Activated naive CD8-positive, alpha-beta T cell treated with anti-CD3 and anti-CD28 coated beads, Interleukin-2, amount 10 ng/mL, durations not matched to agents 7 days and 5 days (primary cell): ENCODE measurements at regions not wholly inside any gene's neighbourhood (a gene's known extent, or its start where the extent isn't known, plus 50 kb on each side); places are given as distances from the start of the nearest gene placed in this dataset.
"Not testable (repeated sequence)": the region's sequence is repeated elsewhere in the genome, so short reads cannot be mapped to it uniquely, and the experiment has no call there.

Source experiments
- ATAC-seq: fragments of 150-1000 bp; cut with Tn5 transposase; one replicate; pipeline ENCODE4 v1.10.0; 2021; ENCODE audit warnings: low read depth, moderate library complexity
- POLR2A ChIA-PET: fragments of 350-600 bp; sonication (Branson Sonifier 250); formaldehyde crosslinking; loops from one replicate; lab custom pipeline; 2021; ENCODE audit warnings: antibody characterized with exemption; lab: Charles Lee
- DNase-seq: peaks from one replicate; pipeline ENCODE4 v3.0.0; 2021
- H3K27ac Mint-ChIP-seq: one replicate; pipeline ENCODE4 v1.8.0; 2022; ENCODE audit warnings: mild to moderate bottlenecking, mixed read lengths
- H3K27me3 Mint-ChIP-seq: one replicate; pipeline ENCODE4 v1.8.0; 2022; ENCODE audit warnings: mild to moderate bottlenecking, moderate library complexity, mixed read lengths
- H3K36me3 Mint-ChIP-seq: one replicate; pipeline ENCODE4 v1.8.0; 2021; ENCODE audit warnings: mild to moderate bottlenecking, mixed read lengths
- H3K4me1 Mint-ChIP-seq: one replicate; pipeline ENCODE4 v1.8.0; 2021; ENCODE audit warnings: mixed read lengths
- H3K4me3 Mint-ChIP-seq: one replicate; pipeline ENCODE4 v1.8.0; 2022; ENCODE audit warnings: mild to moderate bottlenecking, moderate library complexity, mixed read lengths
- H3K9me3 Mint-ChIP-seq: one replicate; pipeline ENCODE4 v1.8.0; 2021; ENCODE audit warnings: mixed read lengths

GRCh38 chr3:163562625-163563024, 1515.7 kb downstream of the SI start:
- no peak for ATAC-seq
- Mint-ChIP-seq H3K27me3 (no peaks in the 10 kb centered on the region), H3K9me3 (no peaks in the 10 kb centered on the region), H3K27ac (no peak overlapping the region), H3K4me1 (no peaks in the 10 kb centered on the region), H3K4me3 (no peak overlapping the region), H3K36me3 (no peaks in the 10 kb centered on the region)
- POLR2A ChIA-PET: no interaction called here
- DNase-seq: no peak

- no peak overlapping the region for H3K27ac Mint-ChIP-seq
- H3K27me3 Mint-ChIP-seq: no peaks in the 10 kb centered on the region
- H3K36me3 Mint-ChIP-seq: no peaks in the 10 kb centered on the region
- no peak for ATAC-seq
- no peaks in the 10 kb centered on the region for H3K9me3 Mint-ChIP-seq
- H3K4me1 Mint-ChIP-seq: no peaks in the 10 kb centered on the region
- POLR2A ChIA-PET: no interaction called here
- no peak for DNase-seq
- no peak overlapping the region for H3K4me3 Mint-ChIP-seq
These were observed 1517.1 kb downstream of the SI start for GRCh38 chr3:163561151-163561550.

- ATAC-seq (no peak), DNase-seq (no peak)
- POLR2A ChIA-PET: no interaction called here
- no peaks in the 10 kb centered on the region for H3K4me1 Mint-ChIP-seq
- no peak overlapping the region for H3K27ac Mint-ChIP-seq
- no peaks in the 10 kb centered on the region for H3K36me3 Mint-ChIP-seq
- no peaks in the 10 kb centered on the region for H3K27me3 Mint-ChIP-seq
- H3K9me3 Mint-ChIP-seq: no peaks in the 10 kb centered on the region
- no peak overlapping the region for H3K4me3 Mint-ChIP-seq
These were observed 1517.8 kb downstream of the SI start for GRCh38 chr3:163560459-163560858.

- no peak for DNase-seq
These were observed 1521.3 kb downstream of the SI start for GRCh38 chr3:163556813-163557523.

GRCh38 chr3:163555918-163556317, 1522.4 kb downstream of the SI start:
- H3K36me3 Mint-ChIP-seq: no peaks in the 10 kb centered on the region
- H3K4me3 Mint-ChIP-seq: no peak overlapping the region
- ATAC-seq (no peak), DNase-seq (no peak)
- POLR2A ChIA-PET: no interaction called here
- H3K27me3 Mint-ChIP-seq: no peaks in the 10 kb centered on the region
- H3K9me3 Mint-ChIP-seq: peaks cover 2% of the 10 kb centered on the region
- H3K4me1 Mint-ChIP-seq: no peaks in the 10 kb centered on the region
- no peak overlapping the region for H3K27ac Mint-ChIP-seq

More at GRCh38 chr3:163556813-163557523, 1521.3 kb downstream of the SI start:
- H3K27me3 Mint-ChIP-seq: no peaks in the 10 kb centered on the region
- no peak overlapping the region for H3K4me3 Mint-ChIP-seq
- POLR2A ChIA-PET: no interaction called here
- ATAC-seq: no peak
- H3K36me3 Mint-ChIP-seq: no peaks in the 10 kb centered on the region
- no peaks in the 10 kb centered on the region for H3K9me3 Mint-ChIP-seq
- no peaks in the 10 kb centered on the region for H3K4me1 Mint-ChIP-seq
- H3K27ac Mint-ChIP-seq: no peak overlapping the region

GRCh38 chr3:163552659-163552966, 1525.7 kb downstream of the SI start:
- no peak for DNase-seq
- Mint-ChIP-seq H3K4me1 (no peaks in the 10 kb centered on the region), H3K9me3 (peaks cover 2% of the 10 kb centered on the region), H3K27ac (no peak overlapping the region), H3K27me3 (no peaks in the 10 kb centered on the region), H3K36me3 (no peaks in the 10 kb centered on the region), H3K4me3 (no peak overlapping the region)
- POLR2A ChIA-PET: no interaction called here
- ATAC-seq: no peak

GRCh38 chr3:163551915-163552658, 1526.2 kb downstream of the SI start:
- H3K4me3 Mint-ChIP-seq, H3K36me3 Mint-ChIP-seq, H3K9me3 Mint-ChIP-seq, H3K27ac Mint-ChIP-seq, DNase-seq, ATAC-seq, H3K27me3 Mint-ChIP-seq, H3K4me1 Mint-ChIP-seq, POLR2A ChIA-PET: not testable (repeated sequence)

GRCh38 chr3:163548015-163548414, 1530.3 kb downstream of the SI start:
- no peaks in the 10 kb centered on the region for H3K36me3 Mint-ChIP-seq
- DNase-seq (no peak), ATAC-seq (no peak)
- H3K27me3 Mint-ChIP-seq: no peaks in the 10 kb centered on the region
- no peak overlapping the region for H3K4me3 Mint-ChIP-seq
- POLR2A ChIA-PET: no interaction called here
- no peak overlapping the region for H3K27ac Mint-ChIP-seq
- peaks cover 4% of the 10 kb centered on the region for H3K9me3 Mint-ChIP-seq
- no peaks in the 10 kb centered on the region for H3K4me1 Mint-ChIP-seq

- Mint-ChIP-seq H3K27me3 (no peaks in the 10 kb centered on the region), H3K27ac (no peak overlapping the region), H3K4me1 (no peaks in the 10 kb centered on the region), H3K36me3 (no peaks in the 10 kb centered on the region), H3K9me3 (peaks cover 4% of the 10 kb centered on the region), H3K4me3 (no peak overlapping the region)
- POLR2A ChIA-PET: no interaction called here
- ATAC-seq: no peak
- no peak for DNase-seq
These were observed 1531.1 kb downstream of the SI start for GRCh38 chr3:163547014-163547685.

- POLR2A ChIA-PET: no interaction called here
- no peak for DNase-seq
- Mint-ChIP-seq H3K36me3 (no peaks in the 10 kb centered on the region), H3K27ac (no peak overlapping the region), H3K27me3 (no peaks in the 10 kb centered on the region), H3K4me1 (no peaks in the 10 kb centered on the region), H3K4me3 (no peak overlapping the region), H3K9me3 (peaks cover 2% of the 10 kb centered on the region)
- no peak for ATAC-seq
These were observed 1534.6 kb downstream of the SI start for GRCh38 chr3:163543662-163544061.

GRCh38 chr3:163541629-163542028, 1536.7 kb downstream of the SI start:
- H3K9me3 Mint-ChIP-seq: peaks cover 2% of the 10 kb centered on the region

GRCh38 chr3:163538387-163538786, 1539.9 kb downstream of the SI start:
- POLR2A ChIA-PET: no interaction called here
- DNase-seq: no peak
- Mint-ChIP-seq H3K27ac (no peak overlapping the region), H3K4me1 (no peaks in the 10 kb centered on the region), H3K9me3 (no peaks in the 10 kb centered on the region), H3K27me3 (no peaks in the 10 kb centered on the region), H3K4me3 (no peak overlapping the region), H3K36me3 (no peaks in the 10 kb centered on the region)
- no peak for ATAC-seq

More at GRCh38 chr3:163541629-163542028, 1536.7 kb downstream of the SI start:
- DNase-seq: no peak
- Mint-ChIP-seq H3K4me1 (no peaks in the 10 kb centered on the region), H3K36me3 (no peaks in the 10 kb centered on the region), H3K27ac (no peak overlapping the region), H3K27me3 (no peaks in the 10 kb centered on the region), H3K4me3 (no peak overlapping the region)
- no peak for ATAC-seq
- POLR2A ChIA-PET: no interaction called here

GRCh38 chr3:163533381-163533780, 1544.9 kb downstream of the SI start:
- DNase-seq (no peak), ATAC-seq (no peak)
- POLR2A ChIA-PET: no interaction called here
- H3K9me3 Mint-ChIP-seq: peaks cover 2% of the 10 kb centered on the region
- no peaks in the 10 kb centered on the region for H3K36me3 Mint-ChIP-seq
- no peaks in the 10 kb centered on the region for H3K4me1 Mint-ChIP-seq
- H3K27me3 Mint-ChIP-seq: no peaks in the 10 kb centered on the region
- H3K27ac Mint-ChIP-seq: no peak overlapping the region
- H3K4me3 Mint-ChIP-seq: no peak overlapping the region

- no peak overlapping the region for H3K4me3 Mint-ChIP-seq
- POLR2A ChIA-PET: no interaction called here
- no peak for ATAC-seq
- H3K9me3 Mint-ChIP-seq: no peaks in the 10 kb centered on the region
- DNase-seq: no peak
- no peaks in the 10 kb centered on the region for H3K36me3 Mint-ChIP-seq
- H3K4me1 Mint-ChIP-seq: no peaks in the 10 kb centered on the region
- H3K27me3 Mint-ChIP-seq: no peaks in the 10 kb centered on the region
- H3K27ac Mint-ChIP-seq: no peak overlapping the region
These were observed 1554.9 kb downstream of the SI start for GRCh38 chr3:163523375-163523774.
